IPS DF 4.7 (cell line): ENCODE measurements at regions not wholly inside any gene's neighbourhood (a gene's known extent, or its start where the extent isn't known, plus 50 kb on each side); places are given as distances from the start of the nearest gene placed in this dataset.

Experiments used
- DNase-seq: peaks from one replicate; pipeline ENCODE4 v3.0.0-alpha.2; 2013; ENCODE audit warnings: low spot score; ENCODE audit errors: extremely low read depth

GRCh38 chr11:23653071-23653675 lies 792.9 kb upstream of the CCDC179 start:
- no peak for DNase-seq

- DNase-seq, result no peak
Observed at GRCh38 chr11:23668324-23668723, 808.0 kb upstream of the CCDC179 start.

DNA sequence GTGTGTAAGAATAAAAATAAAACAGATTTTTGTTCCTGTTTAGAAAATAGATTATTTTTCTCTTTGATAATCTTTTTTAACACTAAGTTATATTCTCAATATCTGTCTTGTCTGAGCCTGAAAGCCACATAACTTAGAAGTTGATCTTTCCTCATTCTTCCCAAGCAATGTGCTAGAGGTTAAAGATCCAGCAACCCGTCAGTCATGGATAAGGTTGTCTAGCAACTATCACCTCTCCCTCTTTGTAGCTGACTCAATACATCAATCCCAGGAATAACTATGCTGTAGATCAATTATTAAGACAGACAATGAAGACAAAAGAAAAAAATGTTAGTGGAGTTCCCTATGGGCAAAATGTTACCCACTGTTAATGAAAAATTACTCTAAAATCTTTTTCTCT lies 813.1 kb upstream of the CCDC179 start:
- no peak for DNase-seq

GRCh38 chr11:23674866-23675265 lies 814.6 kb upstream of the CCDC179 start:
- no peak for DNase-seq

DNA sequence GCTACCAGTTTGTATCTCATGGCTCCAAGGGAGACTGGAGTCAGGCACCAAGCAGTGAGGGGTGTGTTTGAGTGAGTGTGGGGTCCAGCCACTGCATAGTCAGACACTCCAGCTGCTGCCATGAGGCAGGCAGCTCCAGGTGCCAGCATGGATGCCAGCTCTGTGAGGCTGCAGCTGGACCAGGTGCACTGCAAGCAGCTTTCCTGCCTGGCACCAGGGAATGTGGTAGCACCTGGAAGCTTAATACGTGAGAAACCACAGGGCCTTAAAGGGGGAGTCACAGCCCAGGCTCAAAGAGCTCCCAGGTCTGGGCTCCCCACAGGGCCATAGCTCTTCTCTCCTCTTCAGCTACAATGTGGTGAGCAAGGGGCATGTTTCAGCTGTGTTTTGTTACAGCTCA lies 817.8 kb upstream of the LUZP2 start:
- DNase-seq, result no peak

GRCh38 chr11:23679981-23680380 lies 816.9 kb upstream of the LUZP2 start:
- no peak for DNase-seq

DNA sequence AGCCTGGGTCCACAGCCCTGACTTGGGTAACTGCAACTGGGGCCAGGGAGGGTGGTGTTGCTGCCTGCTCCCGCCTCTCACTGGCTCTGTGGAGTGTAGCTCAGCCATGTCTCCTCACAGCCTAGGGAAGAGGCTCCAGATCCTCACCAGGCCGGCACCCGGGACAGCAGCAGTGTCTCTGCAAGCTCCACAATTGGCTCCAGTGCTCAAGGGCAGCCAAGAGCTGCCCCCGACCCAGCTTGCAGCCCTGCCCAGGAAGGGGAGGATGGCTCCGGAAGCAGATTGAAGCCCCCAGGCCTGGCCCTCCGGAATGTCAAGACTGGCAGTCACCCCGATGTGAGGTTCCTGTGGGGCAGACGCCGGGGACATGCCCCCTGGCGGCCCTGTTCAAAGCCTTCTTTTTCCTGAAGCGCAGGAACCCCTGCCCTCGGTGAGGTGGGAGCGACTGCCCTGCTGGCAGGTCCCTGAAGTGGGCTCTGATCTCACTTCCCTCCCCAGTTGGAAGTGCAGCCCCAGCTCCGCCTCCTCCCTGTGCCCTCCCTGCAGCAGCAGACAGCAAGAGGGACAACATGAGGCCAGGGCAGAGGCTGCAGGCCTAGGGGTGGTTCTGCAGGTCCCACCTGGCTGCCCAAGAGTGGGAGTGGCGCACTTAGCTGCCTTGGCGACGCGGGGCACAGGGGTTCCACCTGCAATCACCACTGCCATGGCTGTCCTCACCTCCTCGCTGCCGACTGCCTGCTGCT lies 816.2 kb upstream of the LUZP2 start:
- no peak for DNase-seq

GRCh38 chr11:23684701-23685100 lies 812.2 kb upstream of the LUZP2 start:
- no peak for DNase-seq

DNA sequence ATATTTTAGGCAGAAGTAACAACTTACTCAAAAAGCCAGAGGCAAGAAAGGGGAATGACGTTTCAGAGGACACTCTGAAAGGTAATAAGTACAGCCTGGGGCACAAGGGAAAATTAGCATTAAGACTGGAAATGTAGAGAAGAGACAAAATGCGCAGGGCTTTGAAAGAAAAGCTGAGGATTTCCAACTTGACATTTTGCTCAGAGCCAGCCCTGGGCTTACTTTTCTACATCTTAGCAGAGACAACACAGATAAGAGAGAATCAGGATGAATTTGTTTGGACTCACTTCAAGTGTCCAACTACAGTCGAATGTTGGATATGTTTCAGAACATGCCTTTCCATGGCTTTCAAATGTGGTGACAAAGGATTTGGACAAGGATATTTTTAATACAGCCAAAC lies 808.9 kb upstream of the LUZP2 start:
- DNase-seq, result no peak

DNA sequence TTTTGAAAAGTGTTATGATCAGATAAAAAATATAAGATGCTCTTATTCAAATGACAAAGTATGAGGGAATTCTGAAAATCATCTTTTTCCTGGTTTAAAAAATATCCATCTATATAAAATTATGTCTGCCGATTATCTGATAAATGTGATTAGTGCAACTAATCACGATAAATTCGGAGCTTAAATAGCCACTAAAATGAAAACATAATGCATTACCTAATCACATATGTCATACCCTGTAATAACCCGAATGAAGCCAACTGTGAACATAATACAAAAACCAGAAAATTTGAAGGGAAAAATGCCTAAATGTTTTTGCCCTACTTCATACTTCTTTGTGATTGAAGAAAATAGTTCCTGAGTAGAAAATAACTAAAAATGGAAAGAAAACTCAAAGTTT lies 808.4 kb upstream of the LUZP2 start:
- DNase-seq, result no peak

GRCh38 chr11:23688835-23689234 lies 808.0 kb upstream of the LUZP2 start:
- no peak for DNase-seq

- no peak for DNase-seq
Observed at GRCh38 chr11:23696688-23697415, 800.0 kb upstream of the LUZP2 start.

GRCh38 chr11:23704183-23704582 lies 792.7 kb upstream of the LUZP2 start:
- no peak for DNase-seq

DNA sequence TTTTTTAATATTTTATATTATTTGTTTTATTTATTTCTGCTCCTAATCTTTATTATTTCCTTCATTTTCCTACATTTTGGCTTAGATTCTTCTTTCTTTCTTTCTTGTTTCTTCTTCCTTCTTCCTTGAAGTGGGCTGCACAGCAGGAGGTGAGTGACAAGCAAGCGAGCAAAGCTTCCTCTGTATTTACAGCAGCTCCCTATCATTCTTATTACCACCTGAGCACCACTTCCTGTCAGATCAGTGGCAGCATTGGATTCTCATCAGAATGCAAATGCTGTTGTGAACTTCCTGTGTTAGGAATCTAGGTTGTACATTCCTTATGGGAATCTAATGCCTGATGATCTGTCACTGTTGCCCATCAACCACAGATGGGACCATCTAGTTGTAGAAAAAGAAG lies 784.9 kb upstream of the LUZP2 start:
- peak; percentile 11 for DNase-seq

DNA sequence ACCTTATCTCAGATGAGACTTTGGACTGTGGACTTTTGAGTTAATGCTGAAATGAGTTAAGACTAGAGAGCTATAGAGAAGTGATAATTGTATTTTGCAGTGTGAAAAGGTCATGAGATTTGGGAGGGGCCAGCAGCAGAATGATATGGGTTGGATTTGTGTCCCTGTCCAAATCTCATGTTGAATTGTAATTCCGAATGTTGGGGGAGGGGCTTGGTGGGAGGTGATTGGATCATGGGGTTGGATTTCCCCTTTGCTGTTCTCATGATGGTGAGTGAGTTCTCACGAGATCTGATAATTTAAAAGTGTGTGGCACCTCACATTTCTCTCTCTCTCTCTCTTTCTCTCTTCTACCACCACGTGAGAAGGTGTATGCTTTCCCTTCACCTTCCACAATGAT lies 777.8 kb upstream of the LUZP2 start:
- DNase-seq, result no peak

- no peak for DNase-seq
Observed at GRCh38 chr11:23723861-23724260, 773.0 kb upstream of the LUZP2 start.

GRCh38 chr11:23725752-23726151 lies 771.1 kb upstream of the LUZP2 start:
- DNase-seq, result no peak

DNA sequence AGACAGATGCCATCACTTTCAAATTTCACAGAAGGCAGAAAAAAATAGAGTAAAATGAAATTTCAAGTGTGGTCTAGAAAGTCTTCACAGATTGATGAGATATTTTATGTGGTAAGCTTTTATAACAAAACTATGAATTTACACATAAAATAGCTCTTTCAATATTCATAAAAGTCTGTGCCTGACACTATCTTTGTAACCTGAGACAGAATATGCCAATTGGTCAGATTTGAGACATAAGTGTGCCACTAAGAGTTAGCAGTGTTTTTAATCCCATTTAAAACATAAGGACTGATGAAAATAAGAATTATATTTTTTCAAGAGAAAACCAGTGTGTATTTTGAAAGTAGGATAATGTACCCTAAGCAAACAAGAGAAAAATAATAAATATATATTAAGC lies 769.5 kb upstream of the LUZP2 start:
- DNase-seq, result no peak

DNA sequence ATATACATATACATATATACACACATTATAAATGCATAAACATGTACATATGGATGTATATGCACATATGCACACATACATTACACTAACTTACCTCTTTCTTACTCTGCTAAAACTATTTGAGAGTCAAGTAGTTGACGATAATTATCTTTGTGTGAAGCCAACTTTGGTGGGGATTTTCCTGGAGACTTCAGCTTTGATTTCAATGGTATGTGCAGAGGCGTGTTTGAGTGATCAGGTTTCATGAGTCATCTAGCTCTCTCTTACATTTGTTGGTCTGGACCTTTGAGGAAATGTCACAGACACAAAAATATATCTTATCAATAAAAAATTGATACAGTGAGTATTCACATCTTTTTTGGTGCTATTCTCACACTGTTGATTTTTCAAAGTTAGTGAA lies 769.1 kb upstream of the LUZP2 start:
- no peak for DNase-seq

- no peak for DNase-seq
Observed at GRCh38 chr11:23729088-23729487, 767.8 kb upstream of the LUZP2 start.

GRCh38 chr11:23730307-23730998 lies 766.4 kb upstream of the LUZP2 start:
- DNase-seq, result no peak

DNA sequence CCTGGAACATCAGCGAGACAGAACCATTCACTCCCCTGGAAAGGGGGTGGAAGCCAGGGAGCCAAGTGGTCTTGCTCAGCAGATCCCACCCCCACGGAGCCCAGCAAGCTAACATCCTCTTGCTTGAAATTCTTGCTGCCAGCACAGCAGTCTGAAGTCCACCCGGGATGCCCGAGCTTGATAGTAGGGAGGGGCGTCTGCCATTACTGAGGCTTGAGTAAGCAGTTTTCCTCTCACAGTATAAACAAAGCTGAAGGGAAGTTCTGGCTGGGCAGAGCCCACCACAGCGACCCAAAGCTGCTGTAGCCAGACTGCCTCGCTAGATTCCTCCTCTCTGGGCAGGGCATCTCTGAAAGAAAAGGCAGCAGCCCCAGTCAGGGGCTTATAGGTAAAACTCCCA lies 764.8 kb upstream of the LUZP2 start:
- DNase-seq, result no peak
